HCT116 (cell line): ENCODE measurements at regions not wholly inside any gene's neighbourhood (a gene's known extent, or its start where the extent isn't known, plus 50 kb on each side); places are given as distances from the start of the nearest gene placed in this dataset.

Source experiments
- ATAC-seq: fragments of 200-7000 bp; cut with Tn5 transposase; 2 replicates; pipeline ENCODE4 v1.9.1; 2020; ENCODE audit warnings: mild to moderate bottlenecking, moderate library complexity
- BruUV-seq: library from RNA; stranded (reverse); fragments of 400-500 nt; replicated peaks from 2 replicates; lab custom pipeline; 2021; lab: Mats Ljungman, UMichigan
- CTCF ChIA-PET: fragments of 300-600 bp; sonication (Branson Sonifier 250); formaldehyde crosslinking; loops from one replicate; lab custom pipeline; 2021; ENCODE audit warnings: antibody characterized with exemption; lab: Charles Lee
- POLR2A ChIA-PET: fragments of 300-600, 350-600 bp; sonication (Branson Sonifier 250); formaldehyde crosslinking; loops from one replicate; lab custom pipeline; 2021; ENCODE audit warnings: antibody characterized with exemption; lab: Charles Lee
- RAD21 ChIA-PET, 2 experiments: fragments of 300-600 bp; sonication (Branson Sonifier 250); formaldehyde crosslinking; loops; one replicate each; lab custom pipeline; 2023; ENCODE audit warnings: low total read pairs in 2 of 2; ENCODE audit not compliant: uncharacterized antibody in 2 of 2, unreplicated experiment in 2 of 2, low non-redundant PET in 1 of 2; lab: Charles Lee
- DNase-seq: peaks from one replicate; pipeline ENCODE4 v3.0.0-alpha.2; 2010; ENCODE audit warnings: low read depth, low spot score
- H2AFZ ChIP-seq: fragments of 200-600 bp; shearing (Covaris generic), sonication (generic); 2 replicates; pipeline ENCODE4 v1.6.1; 2017; ENCODE audit warnings: low read depth, mixed run types, mixed read lengths, antibody characterized with exemption, low read length; ENCODE audit not compliant: poor library complexity, severe bottlenecking
- H3K27ac ChIP-seq: 2 replicates; pipeline ENCODE4 v1.5.1; 2012; ENCODE audit warnings: low read depth, low read length
- H3K27me3 ChIP-seq: fragments of 200-600 bp; sonication (generic); 2 replicates; pipeline ENCODE4 v1.6.1; 2016; ENCODE audit warnings: mixed run types, low read length, mixed read lengths; ENCODE audit not compliant: insufficient read depth
- H3K36me3 ChIP-seq, 2 experiments: fragments of 200-500 bp in 1 of 2; fragments of 200-600 bp in 1 of 2; sonication (Bioruptor generic) in 1 of 2; sonication (generic) in 1 of 2; 2 replicates each; pipeline versions ENCODE4 v1.5.1 to v1.6.1; 2014 to 2016; ENCODE audit warnings: low read length in 2 of 2, inconsistent platforms in 1 of 2, mixed read lengths in 1 of 2, mixed run types in 1 of 2; ENCODE audit not compliant: insufficient read depth in 2 of 2, control insufficient read depth in 1 of 2
- H3K4me1 ChIP-seq, 2 experiments: fragments of 200-600 bp in 1 of 2; sonication (generic) in 1 of 2; 2 replicates each; pipeline versions ENCODE4 v1.5.1 to v1.6.1; 2012 to 2017; ENCODE audit warnings: low read length in 2 of 2, inconsistent platforms in 1 of 2, mild to moderate bottlenecking in 1 of 2, mixed read lengths in 1 of 2, mixed run types in 1 of 2, moderate library complexity in 1 of 2; ENCODE audit not compliant: insufficient read depth in 2 of 2, control insufficient read depth in 1 of 2
- H3K4me2 ChIP-seq: fragments of 200-600 bp; sonication (generic); 2 replicates; pipeline ENCODE4 v1.6.1; 2017; ENCODE audit warnings: mixed run types, low read length, mixed read lengths
- H3K4me3 ChIP-seq, 2 experiments: fragments of 200-600 bp in 1 of 2; sonication (generic) in 1 of 2; replicated peaks in 1 of 2; 2 replicates each; pipeline ENCODE4 v1.5.1; 2011 to 2016; ENCODE audit warnings: low read length in 2 of 2, control low read depth in 1 of 2, low read depth in 1 of 2, mild to moderate bottlenecking in 1 of 2, mixed read lengths in 1 of 2, mixed run types in 1 of 2
- H3K79me2 ChIP-seq: fragments of 200-600 bp; sonication (generic); 2 replicates; pipeline ENCODE4 v1.6.1; 2017; ENCODE audit warnings: mild to moderate bottlenecking, mixed run types, low read length, moderate library complexity, mixed read lengths; ENCODE audit not compliant: insufficient read depth
- H3K9ac ChIP-seq: fragments of 200-600 bp; sonication (generic); 2 replicates; pipeline ENCODE4 v1.6.1; 2016; ENCODE audit warnings: low read length, mixed read lengths
- H3K9me2 ChIP-seq: fragments of 200-600 bp; sonication (generic), shearing (Covaris generic); 2 replicates; pipeline ENCODE4 v1.6.1; 2017; ENCODE audit warnings: mixed run types, mild to moderate bottlenecking, moderate library complexity; ENCODE audit not compliant: insufficient read depth
- H3K9me3 ChIP-seq, 2 experiments: fragments of 200-500 bp in 1 of 2; fragments of 200-600 bp in 1 of 2; sonication (Bioruptor generic) in 1 of 2; sonication (generic) in 1 of 2; 2 replicates each; pipeline ENCODE4 v1.6.1; 2014 to 2017; ENCODE audit warnings: low read length in 2 of 2, mixed read lengths in 2 of 2, inconsistent platforms in 1 of 2, low read depth in 1 of 2, mild to moderate bottlenecking in 1 of 2, mixed run types in 1 of 2, moderate library complexity in 1 of 2; ENCODE audit not compliant: control insufficient read depth in 1 of 2, insufficient read depth in 1 of 2
- H4K20me1 ChIP-seq: fragments of 200-600 bp; sonication (generic), shearing (Covaris generic); 2 replicates; pipeline ENCODE4 v1.6.1; 2017; ENCODE audit warnings: mixed run types, mild to moderate bottlenecking, moderate library complexity; ENCODE audit not compliant: insufficient read depth
- CBX3 ChIP-seq: IDR thresholded peaks from 2 replicates; pipeline ENCODE4 v1.6.1; 2012; ENCODE audit warnings: low read depth
- EZH2phosphoT487 ChIP-seq: fragments of 200-600 bp; IDR thresholded peaks from 2 replicates; pipeline ENCODE4 v1.6.1; 2018; ENCODE audit warnings: antibody characterized with exemption, borderline replicate concordance
- FOSL1 ChIP-seq: IDR thresholded peaks from 2 replicates; pipeline ENCODE4 v1.6.1; 2012; ENCODE audit warnings: low read depth
- JUND ChIP-seq: IDR thresholded peaks from 2 replicates; pipeline ENCODE4 v1.6.1; 2012
- RAD21 ChIP-seq: IDR thresholded peaks from 2 replicates; pipeline ENCODE4 v1.6.1; 2012; ENCODE audit warnings: low read depth, mild to moderate bottlenecking
- SIN3A ChIP-seq: IDR thresholded peaks from 2 replicates; pipeline ENCODE4 v1.6.1; 2012; ENCODE audit warnings: low read depth
- SRF ChIP-seq: IDR thresholded peaks from 2 replicates; pipeline ENCODE4 v1.6.1; 2012; ENCODE audit warnings: low read depth
- TCF7L2 ChIP-seq: IDR thresholded peaks from 2 replicates; pipeline ENCODE4 v1.7.0; 2011; ENCODE audit warnings: borderline replicate concordance, inconsistent platforms; ENCODE audit not compliant: insufficient read depth, insufficient read length; ENCODE audit errors: extremely low read depth
- YY1 ChIP-seq: IDR thresholded peaks from 2 replicates; pipeline ENCODE4 v1.6.1; 2011; ENCODE audit warnings: low read length, low read depth, moderate library complexity, mild to moderate bottlenecking; ENCODE audit not compliant: insufficient replicate concordance; ENCODE audit errors: extremely low read depth
- intact Hi-C: fragments of 100-400 bp; cut with micrococcal nuclease; formaldehyde crosslinking; loops from 2 replicates; pipeline ENCODE4 v1.10.0; 2022
- TF ChIP-seq, protein P1 (sequence below): IDR thresholded peaks from 2 replicates; pipeline ENCODE4 v1.6.1; 2012; ENCODE audit warnings: low read depth
- TF ChIP-seq, protein P2 (sequence below): IDR thresholded peaks from 2 replicates; pipeline ENCODE4 v1.6.1; 2011; ENCODE audit warnings: mild to moderate bottlenecking, low read length, moderate library complexity; ENCODE audit not compliant: insufficient replicate concordance; ENCODE audit errors: extremely low read depth
- TF ChIP-seq, protein P3 (sequence below), 3 experiments: fragments of 200-600 bp in 1 of 3; sonication (generic) in 1 of 3; IDR thresholded peaks in 2 of 3; conservative IDR thresholded peaks in 1 of 3; 2 replicates each; pipeline ENCODE4 v1.5.1; 2012 to 2017; ENCODE audit warnings: low read depth in 2 of 3, low read length in 2 of 3, antibody characterized with exemption in 1 of 3, borderline replicate concordance in 1 of 3, control low read depth in 1 of 3, mild to moderate bottlenecking in 1 of 3, mixed read lengths in 1 of 3, mixed run types in 1 of 3, moderate library complexity in 1 of 3; ENCODE audit not compliant: insufficient read depth in 1 of 3

DNA sequence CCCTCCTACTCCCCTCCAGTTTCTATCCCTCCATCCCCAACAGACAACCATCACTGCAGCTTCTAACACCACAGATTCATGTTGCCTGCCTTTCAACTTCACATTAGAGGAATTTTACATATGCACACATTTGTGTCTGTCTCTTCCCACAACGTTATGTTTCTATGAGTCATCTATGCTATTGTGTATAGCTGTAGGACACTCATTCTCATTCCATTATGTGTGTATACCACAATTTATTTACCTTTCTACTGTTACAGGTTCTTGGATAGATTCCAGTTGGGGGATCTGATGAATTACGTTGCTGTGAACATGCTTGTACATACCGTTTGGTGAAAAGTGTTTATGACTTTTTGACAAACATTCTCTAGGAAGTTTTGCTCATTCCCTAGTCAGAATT, 58.8 kb upstream of the TRPC3 start (continued):
- TF ChIP-seq, protein P1, sequence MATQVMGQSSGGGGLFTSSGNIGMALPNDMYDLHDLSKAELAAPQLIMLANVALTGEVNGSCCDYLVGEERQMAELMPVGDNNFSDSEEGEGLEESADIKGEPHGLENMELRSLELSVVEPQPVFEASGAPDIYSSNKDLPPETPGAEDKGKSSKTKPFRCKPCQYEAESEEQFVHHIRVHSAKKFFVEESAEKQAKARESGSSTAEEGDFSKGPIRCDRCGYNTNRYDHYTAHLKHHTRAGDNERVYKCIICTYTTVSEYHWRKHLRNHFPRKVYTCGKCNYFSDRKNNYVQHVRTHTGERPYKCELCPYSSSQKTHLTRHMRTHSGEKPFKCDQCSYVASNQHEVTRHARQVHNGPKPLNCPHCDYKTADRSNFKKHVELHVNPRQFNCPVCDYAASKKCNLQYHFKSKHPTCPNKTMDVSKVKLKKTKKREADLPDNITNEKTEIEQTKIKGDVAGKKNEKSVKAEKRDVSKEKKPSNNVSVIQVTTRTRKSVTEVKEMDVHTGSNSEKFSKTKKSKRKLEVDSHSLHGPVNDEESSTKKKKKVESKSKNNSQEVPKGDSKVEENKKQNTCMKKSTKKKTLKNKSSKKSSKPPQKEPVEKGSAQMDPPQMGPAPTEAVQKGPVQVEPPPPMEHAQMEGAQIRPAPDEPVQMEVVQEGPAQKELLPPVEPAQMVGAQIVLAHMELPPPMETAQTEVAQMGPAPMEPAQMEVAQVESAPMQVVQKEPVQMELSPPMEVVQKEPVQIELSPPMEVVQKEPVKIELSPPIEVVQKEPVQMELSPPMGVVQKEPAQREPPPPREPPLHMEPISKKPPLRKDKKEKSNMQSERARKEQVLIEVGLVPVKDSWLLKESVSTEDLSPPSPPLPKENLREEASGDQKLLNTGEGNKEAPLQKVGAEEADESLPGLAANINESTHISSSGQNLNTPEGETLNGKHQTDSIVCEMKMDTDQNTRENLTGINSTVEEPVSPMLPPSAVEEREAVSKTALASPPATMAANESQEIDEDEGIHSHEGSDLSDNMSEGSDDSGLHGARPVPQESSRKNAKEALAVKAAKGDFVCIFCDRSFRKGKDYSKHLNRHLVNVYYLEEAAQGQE: no peak
- TF ChIP-seq FOSL1: no peak
- TF ChIP-seq EZH2phosphoT487: no peak
- no peak for TF ChIP-seq SRF
- no peak for TF ChIP-seq TCF7L2
- TF ChIP-seq, protein P2, sequence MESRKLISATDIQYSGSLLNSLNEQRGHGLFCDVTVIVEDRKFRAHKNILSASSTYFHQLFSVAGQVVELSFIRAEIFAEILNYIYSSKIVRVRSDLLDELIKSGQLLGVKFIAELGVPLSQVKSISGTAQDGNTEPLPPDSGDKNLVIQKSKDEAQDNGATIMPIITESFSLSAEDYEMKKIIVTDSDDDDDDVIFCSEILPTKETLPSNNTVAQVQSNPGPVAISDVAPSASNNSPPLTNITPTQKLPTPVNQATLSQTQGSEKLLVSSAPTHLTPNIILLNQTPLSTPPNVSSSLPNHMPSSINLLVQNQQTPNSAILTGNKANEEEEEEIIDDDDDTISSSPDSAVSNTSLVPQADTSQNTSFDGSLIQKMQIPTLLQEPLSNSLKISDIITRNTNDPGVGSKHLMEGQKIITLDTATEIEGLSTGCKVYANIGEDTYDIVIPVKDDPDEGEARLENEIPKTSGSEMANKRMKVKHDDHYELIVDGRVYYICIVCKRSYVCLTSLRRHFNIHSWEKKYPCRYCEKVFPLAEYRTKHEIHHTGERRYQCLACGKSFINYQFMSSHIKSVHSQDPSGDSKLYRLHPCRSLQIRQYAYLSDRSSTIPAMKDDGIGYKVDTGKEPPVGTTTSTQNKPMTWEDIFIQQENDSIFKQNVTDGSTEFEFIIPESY: no peak

DNA sequence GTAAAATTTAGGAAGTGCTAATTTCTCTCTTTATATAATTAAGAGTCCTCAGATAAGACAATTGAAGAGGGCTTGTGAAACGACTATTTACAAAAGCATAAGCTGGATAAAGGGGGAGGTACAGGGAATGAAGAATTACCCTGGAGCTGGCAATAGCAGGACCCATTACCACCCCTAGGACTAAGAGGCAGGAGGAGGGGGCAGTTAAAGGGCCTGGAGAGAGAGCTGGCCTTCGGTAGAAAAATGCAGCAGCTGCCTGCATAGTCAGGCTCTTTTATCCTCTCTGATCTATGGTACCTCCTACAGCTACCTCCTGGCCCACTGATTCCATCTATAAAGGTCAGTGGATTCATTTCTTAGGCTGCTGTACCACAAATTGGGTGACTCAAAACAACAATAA, 57.7 kb upstream of the TRPC3 start:
- no TSS peak for BruUV-seq
- CTCF ChIA-PET: no interaction called here

More for the DNA sequence above, 57.7 kb upstream of the TRPC3 start:
- Histone ChIP-seq H3K27me3 (no peaks in the 10 kb centered on the region), H3K9me2 (no peaks in the 10 kb centered on the region), H3K4me2 (no peak overlapping the region), H3K27ac (no peak overlapping the region), H2AFZ (no peak overlapping the region), H4K20me1 (no peaks in the 10 kb centered on the region), H3K9ac (no peak overlapping the region), H3K36me3 (no peaks in the 10 kb centered on the region), H3K79me2 (no peaks in the 10 kb centered on the region), H3K4me3 (no peak overlapping the region), H3K9me3 (no peaks in the 10 kb centered on the region), H3K4me1 (no peaks in the 10 kb centered on the region)
- ATAC-seq (no peak), DNase-seq (no peak)
- RAD21 ChIA-PET: no interaction called here
- intact Hi-C loops: no loop called here
- POLR2A ChIA-PET: no interaction called here
- no peak for TF ChIP-seq YY1
- TF ChIP-seq, protein P3, sequence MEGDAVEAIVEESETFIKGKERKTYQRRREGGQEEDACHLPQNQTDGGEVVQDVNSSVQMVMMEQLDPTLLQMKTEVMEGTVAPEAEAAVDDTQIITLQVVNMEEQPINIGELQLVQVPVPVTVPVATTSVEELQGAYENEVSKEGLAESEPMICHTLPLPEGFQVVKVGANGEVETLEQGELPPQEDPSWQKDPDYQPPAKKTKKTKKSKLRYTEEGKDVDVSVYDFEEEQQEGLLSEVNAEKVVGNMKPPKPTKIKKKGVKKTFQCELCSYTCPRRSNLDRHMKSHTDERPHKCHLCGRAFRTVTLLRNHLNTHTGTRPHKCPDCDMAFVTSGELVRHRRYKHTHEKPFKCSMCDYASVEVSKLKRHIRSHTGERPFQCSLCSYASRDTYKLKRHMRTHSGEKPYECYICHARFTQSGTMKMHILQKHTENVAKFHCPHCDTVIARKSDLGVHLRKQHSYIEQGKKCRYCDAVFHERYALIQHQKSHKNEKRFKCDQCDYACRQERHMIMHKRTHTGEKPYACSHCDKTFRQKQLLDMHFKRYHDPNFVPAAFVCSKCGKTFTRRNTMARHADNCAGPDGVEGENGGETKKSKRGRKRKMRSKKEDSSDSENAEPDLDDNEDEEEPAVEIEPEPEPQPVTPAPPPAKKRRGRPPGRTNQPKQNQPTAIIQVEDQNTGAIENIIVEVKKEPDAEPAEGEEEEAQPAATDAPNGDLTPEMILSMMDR (IDR thresholded peaks at IDR 0.05 in 2 of 3, conservative IDR thresholded peaks at IDR 0.05 in 1 of 3; ENCODE audit: borderline replicate concordance in 1 of 3, insufficient read depth in 1 of 3, low read depth in 2 of 3, low read length in 2 of 3): no peak
- TF ChIP-seq RAD21: no peak
- no peak for TF ChIP-seq SIN3A
- TF ChIP-seq CBX3: no peak
- TF ChIP-seq, protein P2: no peak
- no peak for TF ChIP-seq EZH2phosphoT487
- TF ChIP-seq JUND: no peak
- TF ChIP-seq SRF: no peak
